HepG2 (cell line): ENCODE measurements at regions not wholly inside any gene's neighbourhood (a gene's known extent, or its start where the extent isn't known, plus 50 kb on each side); places are given as distances from the start of the nearest gene placed in this dataset.

Experiments
- ASH2L ChIP-seq: fragments of 300-600, 200-600 bp; sonication (generic); IDR thresholded peaks from 2 replicates; pipeline ENCODE4 v1.7.0; 2017; ENCODE audit warnings: low read depth, mild to moderate bottlenecking, moderate library complexity, mixed read lengths, low read length; ENCODE audit not compliant: insufficient read length
- ATF3 ChIP-seq: sonication (generic); formaldehyde crosslinking; IDR thresholded peaks from 2 replicates; pipeline ENCODE4 v1.4.0; 2020; ENCODE audit warnings: missing genetic modification reagents
- ATF7 ChIP-seq, 2 experiments: fragments of 450-650 bp in 1 of 2; sonication (generic) in 1 of 2; formaldehyde crosslinking in 1 of 2; IDR thresholded peaks; 2 replicates each; pipeline versions ENCODE4 v1.4.0 to v1.6.1; 2016 to 2020; ENCODE audit warnings: antibody characterized with exemption in 1 of 2, mild to moderate bottlenecking in 1 of 2, missing genetic modification reagents in 1 of 2
- CTCF ChIP-seq: sonication (generic); formaldehyde crosslinking; IDR thresholded peaks from 2 replicates; pipeline ENCODE4 v1.5.0; 2020; ENCODE audit warnings: mild to moderate bottlenecking, missing genetic modification reagents, moderate library complexity
- IKZF4 ChIP-seq: sonication (generic); formaldehyde crosslinking; IDR thresholded peaks from 2 replicates; pipeline ENCODE4 v1.5.1; 2020; ENCODE audit warnings: borderline replicate concordance, mild to moderate bottlenecking, low read depth, missing genetic modification reagents; ENCODE audit errors: not compliant biosample characterization
- MXD1 ChIP-seq: sonication (generic); formaldehyde crosslinking; IDR thresholded peaks from 2 replicates; pipeline ENCODE4 v1.4.0; 2020; ENCODE audit warnings: mild to moderate bottlenecking, missing genetic modification reagents
- NFE2L1 ChIP-seq: sonication (generic); formaldehyde crosslinking; IDR thresholded peaks from 2 replicates; pipeline ENCODE4 v1.4.0; 2020; ENCODE audit warnings: missing genetic modification reagents, mild to moderate bottlenecking, borderline replicate concordance
- NR2F6 ChIP-seq, 2 experiments: IDR thresholded peaks; 2 replicates each; pipeline ENCODE4 v1.6.1; 2016; ENCODE audit warnings: antibody characterized with exemption in 1 of 2, mild to moderate bottlenecking in 1 of 2
- RAD21 ChIP-seq: fragments of 450-650 bp; formaldehyde crosslinking; IDR thresholded peaks from 2 replicates; pipeline ENCODE4 v1.5.0; 2020; ENCODE audit warnings: mild to moderate bottlenecking
- RBFOX2 ChIP-seq: fragments of 200-400 bp; formaldehyde crosslinking; IDR thresholded peaks from 2 replicates; pipeline ENCODE4 v1.6.1; 2017; ENCODE audit warnings: low read depth, mild to moderate bottlenecking, low read length
- SIN3B ChIP-seq: fragments of 150-350 bp; IDR thresholded peaks from 2 replicates; pipeline ENCODE4 v1.6.1; 2014; ENCODE audit warnings: low read length
- SRF ChIP-seq: IDR thresholded peaks from 2 replicates; pipeline ENCODE4 v1.6.1; 2011; ENCODE audit warnings: mild to moderate bottlenecking, low read depth, low read length, moderate library complexity
- TAF1 ChIP-seq: sonication (generic); formaldehyde crosslinking; IDR thresholded peaks from 2 replicates; pipeline ENCODE4 v1.4.0; 2020; ENCODE audit warnings: missing genetic modification reagents
- ZNF883 ChIP-seq: sonication (generic); formaldehyde crosslinking; IDR thresholded peaks from 2 replicates; pipeline ENCODE4 v1.5.1; 2020; ENCODE audit warnings: mild to moderate bottlenecking, missing genetic modification reagents; ENCODE audit errors: not compliant biosample characterization

GRCh38 chr15:70362350-70362749 is 264.6 kb upstream of the TLE3 start:
- TF ChIP-seq ATF3 (no peak), MXD1 (CRISPR knock-in tag) (no peak), ZNF883 (CRISPR knock-in tag) (no peak), RBFOX2 (no peak), TAF1 (CRISPR knock-in tag) (no peak), ATF7 (IDR thresholded peaks at IDR 0.05) (no peak), ATF7 (CRISPR knock-in tag; IDR thresholded peaks at IDR 0.05) (no peak), NR2F6 (IDR thresholded peaks at IDR 0.05) (no peak), NR2F6 (CRISPR knock-in tag; IDR thresholded peaks at IDR 0.05) (no peak), ASH2L (no peak), CTCF (CRISPR knock-in tag) (no peak), NFE2L1 (CRISPR knock-in tag) (no peak), SRF (no peak), RAD21 (CRISPR knock-in tag) (no peak), SIN3B (no peak), IKZF4 (CRISPR knock-in tag) (no peak)
